Stimulated activated CD8-positive, alpha-beta memory T cell treated with anti-CD3 and anti-CD28 coated beads, Interleukin-15, amount 100 ng/mL, for 48 hours (primary cell): ENCODE measurements at regions not wholly inside any gene's neighbourhood (a gene's known extent, or its start where the extent isn't known, plus 50 kb on each side); places are given as distances from the start of the nearest gene placed in this dataset.
A peak's percentile ranks its signal among the peaks of the same experiment; 100 is the strongest.
"Not testable (repeated sequence)": the region's sequence is repeated elsewhere in the genome, so short reads cannot be mapped to it uniquely, and the experiment has no call there.

ENCODE experiments used
- DNase-seq, 2 donors: peaks; one replicate each; pipeline ENCODE4 v3.0.0-alpha.2; 2020; ENCODE audit warnings: low read depth in 2 of 2

DNA sequence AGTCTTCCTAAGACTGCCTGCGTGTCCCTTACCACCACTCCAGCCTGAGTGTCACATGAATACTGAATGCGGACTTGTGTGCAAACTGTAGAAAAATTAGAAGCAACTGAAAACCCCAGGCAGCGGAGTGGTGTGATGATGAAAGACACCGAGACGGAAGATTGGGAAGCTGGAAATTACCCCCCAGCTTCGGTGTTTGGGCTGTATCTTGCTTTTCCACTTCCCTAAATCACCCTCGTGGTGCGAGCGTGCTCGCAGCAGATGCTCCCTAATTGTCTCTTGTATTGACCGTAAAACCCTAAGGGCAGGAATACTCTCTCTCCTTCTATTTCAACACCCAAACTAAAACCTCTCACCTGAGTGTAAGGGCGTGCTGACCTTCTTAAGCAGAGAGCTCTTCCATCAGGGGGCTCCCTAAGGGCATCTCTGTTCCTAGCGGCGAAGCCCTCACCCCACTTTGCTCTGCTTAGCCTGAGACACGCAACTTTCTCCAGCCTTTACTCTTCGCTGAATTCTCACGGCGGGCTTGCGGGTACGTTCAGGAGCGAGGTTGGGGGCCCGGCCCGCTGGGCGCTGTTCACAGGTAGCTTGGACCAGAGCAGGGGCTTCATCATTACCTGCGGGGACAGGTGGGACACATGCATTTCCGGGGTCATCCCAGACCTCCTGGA is 62.4 kb downstream of the CRYBB2 start:
- DNase-seq, result no peak

DNA sequence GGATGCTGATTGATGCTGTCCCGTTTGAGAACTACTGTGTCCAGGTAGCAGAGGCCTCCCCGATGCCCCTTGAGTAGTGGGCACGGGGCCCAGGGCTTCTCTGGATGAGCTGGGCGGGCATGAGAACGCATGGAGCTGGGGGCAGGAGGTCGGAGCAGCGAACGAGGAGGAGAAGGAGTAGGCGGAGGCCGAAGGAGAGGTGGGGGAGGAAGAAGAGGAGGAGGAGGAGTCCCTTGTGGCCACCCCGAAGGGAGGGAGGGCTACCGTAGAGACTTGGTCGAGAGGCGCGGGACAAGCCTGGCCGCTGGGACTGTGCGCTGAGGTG is 62.9 kb downstream of the CRYBB2 start:
- no peak for DNase-seq

DNA sequence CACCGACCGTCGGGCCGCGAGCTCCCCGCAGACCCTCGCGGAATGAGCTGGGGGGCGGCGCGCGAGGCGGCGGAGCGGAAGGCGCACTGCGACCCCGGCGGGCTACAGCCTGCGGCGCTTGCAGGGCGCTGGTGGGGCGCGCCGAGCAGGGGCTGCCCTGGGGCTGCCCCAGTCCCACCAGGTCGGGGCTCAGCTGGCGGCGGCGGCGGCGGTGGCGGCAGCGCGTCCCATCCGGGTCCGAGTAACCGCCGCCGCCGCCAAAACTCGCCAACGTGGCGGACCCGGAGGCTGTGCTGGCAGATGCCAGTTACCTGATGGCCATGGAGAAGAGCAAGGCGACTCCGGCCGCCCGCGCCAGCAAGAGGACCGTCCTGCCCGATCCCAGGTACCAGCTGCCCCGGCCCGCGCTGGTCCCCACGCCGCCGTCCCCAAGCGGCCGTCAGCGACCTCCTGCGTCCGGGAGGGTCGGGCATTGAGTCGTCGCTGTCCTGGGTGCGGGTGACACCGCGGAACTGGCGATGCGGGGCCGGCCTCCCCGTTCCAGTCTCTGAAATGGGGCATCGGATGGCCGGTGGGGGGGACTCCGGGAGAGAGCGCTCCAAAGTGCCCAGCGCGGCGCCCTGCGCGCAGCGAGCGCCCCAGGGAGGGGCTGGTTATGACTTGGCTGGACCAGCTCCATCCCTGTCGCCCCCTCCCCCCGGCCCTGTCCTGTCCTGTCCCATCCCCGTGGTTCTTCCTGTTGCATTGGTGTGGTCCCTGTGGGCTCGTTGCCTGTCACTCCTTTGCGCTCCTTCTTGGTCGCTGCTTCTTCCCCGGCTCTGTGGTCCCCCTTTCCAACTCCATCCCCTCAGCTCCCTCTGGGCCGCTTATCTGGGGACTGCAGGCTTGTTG is 63.5 kb downstream of the CRYBB2 start:
- DNase-seq, result no peak

DNA sequence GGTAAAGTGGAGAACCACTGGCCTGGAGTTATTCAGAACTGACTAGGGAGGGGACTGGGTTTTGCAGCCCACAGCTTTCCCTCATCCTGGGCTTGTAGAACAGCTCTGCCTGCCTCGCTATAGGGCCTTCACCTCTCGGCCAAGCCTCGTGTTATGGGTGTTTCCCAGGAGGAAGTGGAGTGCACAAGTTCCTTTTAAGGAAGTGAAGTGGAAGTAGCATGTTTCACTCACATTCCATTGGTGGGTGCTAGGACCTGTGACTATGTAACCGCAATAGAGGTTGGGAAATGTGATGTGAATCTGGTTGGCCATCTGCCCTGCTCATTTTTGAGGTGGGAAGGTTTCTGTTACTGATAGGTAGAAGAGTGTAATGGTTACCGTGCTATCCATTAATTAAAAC is 69.0 kb downstream of the CRYBB2 start:
- not testable (repeated sequence) for DNase-seq

DNA sequence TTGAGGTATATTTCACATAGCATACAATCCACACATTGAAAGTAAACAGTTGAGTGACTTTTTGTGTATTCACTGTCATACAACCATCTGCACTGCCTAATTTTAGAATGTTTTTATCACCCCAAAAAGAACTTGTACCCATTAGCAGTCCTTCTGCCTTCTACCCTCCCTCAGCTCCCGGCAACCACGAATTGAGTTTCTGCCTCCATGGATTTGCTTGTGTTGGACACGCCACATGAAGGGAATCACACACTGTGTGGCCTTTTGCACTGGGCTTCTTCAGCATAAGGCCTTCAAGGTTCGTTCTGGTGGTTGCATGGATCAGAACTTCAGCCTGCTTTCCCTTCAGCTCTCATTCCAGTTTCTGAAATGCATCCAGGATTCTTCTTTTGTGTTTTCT is 82.5 kb downstream of the CRYBB2 start:
- not testable (repeated sequence) for DNase-seq

DNA sequence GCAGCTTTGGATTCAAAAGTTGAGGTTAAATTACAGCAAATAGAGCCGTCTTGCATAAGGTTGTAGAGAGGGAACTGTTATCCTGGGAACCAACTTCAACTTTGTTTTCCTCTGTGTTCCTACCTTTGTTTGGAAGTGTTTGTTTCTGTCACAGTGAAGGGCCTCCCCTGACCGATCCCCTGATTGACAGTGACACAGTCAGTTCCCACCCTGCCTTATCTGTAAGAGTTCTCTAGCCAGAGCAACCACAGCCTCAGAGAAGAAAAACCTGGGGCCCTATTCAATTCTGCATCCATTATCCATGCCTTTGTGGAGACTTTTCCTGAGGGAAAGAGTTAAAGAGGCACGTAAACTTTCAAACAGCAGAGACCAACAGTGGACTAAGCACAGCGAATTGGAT is 90.1 kb downstream of the CRYBB2 start:
- not testable (repeated sequence) for DNase-seq

DNA sequence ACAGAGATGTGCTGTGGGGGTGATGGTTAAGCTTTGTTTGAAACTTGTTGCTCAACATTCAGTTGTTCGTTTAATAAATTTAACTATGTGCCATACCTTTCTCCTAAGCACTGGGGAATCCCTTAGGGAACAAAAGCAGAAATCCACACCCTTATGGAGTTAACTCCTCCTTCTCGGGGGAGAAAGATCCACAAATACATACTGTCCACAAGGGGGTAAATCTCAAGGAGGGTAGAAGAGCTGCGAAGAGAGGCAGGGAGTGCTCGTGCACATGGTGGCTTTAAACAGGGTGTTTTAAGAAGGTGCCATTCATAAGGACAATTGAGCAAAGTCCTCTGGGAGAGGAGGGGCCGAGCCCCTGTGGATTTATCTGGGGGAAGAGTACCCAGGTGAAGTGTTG is 92.5 kb downstream of the CRYBB2 start:
- not testable (repeated sequence) for DNase-seq

DNA sequence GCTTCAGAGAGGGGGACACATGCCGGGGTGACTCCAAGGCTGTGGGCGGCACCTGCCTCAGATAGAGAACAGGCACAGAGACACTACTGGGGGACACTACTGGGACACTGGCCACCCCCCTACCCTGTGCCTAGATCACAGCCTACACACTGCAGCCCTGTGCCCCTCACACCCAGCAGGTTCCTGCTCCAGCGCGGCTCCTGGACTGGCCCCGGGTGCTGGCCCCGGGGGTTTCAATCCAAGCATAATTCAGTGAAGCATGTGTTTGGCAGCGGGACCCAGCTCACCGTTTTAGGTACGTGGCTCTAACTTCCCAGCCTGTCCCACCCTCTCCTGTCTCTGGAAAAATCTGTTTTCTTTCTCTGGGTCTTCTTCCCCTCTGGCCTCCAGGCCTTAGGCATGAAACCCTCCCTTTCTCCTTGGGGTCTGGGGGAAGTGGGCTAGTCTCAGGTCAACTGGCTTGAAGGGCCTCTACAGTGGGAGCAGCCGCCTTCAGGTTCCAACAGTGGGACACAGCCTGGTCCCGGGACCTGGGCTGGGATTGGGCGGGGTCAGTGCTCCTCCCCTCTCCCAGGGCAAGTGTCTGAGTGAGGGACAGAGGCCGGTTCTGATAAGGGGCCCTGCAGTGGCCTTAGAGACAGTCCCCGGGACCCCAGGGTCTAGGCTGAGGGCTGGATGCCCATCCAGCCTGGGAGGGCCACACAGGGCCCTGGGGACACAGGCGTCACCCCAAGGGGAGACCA is 98.8 kb downstream of the CRYBB2 start:
- no peak for DNase-seq

DNA sequence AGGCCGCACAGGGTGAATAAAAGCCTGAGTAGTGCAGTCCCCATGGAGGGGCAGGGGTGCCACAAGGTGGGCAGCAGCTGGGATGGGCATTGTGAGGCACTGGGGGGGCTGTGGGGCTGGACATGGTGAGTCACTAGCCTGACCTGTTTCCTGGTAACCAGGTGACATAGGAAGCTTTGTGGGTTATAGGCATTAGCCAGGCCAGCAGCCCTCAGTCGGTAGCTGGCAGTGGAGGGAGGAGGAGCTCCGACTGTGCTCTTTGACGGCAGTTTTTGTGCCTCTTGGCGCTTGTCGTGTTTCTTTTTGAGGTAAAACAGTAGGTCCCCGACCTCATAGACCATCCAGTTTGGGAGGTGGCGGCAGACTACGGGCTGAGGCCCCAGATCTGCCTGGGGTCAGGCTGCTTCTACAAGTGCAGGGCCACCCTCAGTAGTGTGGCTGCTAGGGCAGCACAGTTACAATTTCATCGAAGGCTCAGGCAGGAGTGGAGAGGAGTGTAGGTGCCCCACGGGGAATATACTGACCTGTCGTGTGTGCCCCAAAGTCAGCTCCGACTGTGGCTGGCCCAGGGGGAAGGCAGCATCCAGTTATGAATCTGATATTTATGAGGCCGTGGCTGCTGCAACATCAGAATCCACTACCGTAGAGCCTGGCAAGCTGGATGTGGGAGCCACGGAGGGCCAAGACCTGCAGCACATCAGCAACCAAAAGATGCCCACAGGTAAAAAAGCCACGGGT is 107.7 kb downstream of the CRYBB2 start:
- no peak for DNase-seq

DNA sequence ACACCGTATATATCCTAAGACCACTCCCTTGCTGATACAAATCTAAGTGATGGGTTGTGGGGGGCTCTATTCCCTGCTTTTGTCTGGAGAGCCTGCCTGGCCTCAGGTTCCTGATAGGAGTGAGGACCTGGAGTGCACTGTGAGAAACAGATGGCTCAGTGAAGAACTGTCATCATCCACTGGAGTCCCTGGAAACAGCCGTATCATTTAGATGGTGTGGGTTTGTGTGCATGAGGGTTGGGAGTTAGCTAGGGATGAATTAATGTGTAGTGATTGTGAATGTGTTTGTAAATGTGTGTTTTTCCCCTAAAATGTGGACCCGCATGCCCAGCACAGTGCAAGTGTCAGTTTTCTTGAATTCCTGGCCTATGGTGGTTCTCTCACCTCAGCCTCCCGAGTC is 111.6 kb downstream of the CRYBB2 start:
- DNase-seq, result no peak

DNA sequence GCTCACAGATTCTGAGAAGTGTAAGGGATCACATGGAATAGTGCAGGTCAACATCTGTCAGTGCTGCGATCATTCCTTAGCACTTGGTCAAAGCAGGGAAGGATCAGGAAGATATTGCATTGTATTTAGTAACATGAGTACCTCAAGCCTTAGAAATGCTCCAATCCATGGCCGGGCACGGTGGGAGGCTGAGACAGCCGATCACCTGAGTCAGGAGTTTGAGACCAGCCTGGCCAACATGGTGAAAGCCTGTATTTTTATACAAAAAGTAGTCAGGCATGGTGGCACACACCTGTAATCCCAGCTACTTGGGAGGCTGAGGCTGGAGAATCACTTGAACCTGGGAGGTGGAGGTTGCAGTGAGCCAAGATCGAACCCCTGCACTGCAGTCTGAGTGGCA is 112.5 kb downstream of the CRYBB2 start:
- not testable (repeated sequence) for DNase-seq

DNA sequence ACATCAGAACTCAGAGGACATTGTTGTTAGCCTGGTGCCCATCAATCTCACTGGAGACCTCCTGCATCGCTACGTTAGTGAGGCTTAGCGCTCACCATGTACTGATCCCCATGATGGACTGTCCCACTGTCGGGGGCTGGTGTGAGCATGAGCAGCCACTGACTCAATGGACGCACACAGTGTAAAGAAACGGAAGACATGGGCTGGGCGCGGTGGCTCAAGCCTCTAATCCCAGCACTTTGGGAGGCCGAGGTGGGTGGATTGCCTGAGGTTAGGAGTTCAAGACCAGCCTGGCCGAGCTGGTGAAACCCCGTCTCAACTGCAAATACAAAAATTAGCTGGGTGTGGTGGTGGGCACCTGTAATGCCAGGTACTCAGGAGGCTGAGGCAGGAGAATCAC is 112.9 kb downstream of the CRYBB2 start:
- no peak for DNase-seq

DNA sequence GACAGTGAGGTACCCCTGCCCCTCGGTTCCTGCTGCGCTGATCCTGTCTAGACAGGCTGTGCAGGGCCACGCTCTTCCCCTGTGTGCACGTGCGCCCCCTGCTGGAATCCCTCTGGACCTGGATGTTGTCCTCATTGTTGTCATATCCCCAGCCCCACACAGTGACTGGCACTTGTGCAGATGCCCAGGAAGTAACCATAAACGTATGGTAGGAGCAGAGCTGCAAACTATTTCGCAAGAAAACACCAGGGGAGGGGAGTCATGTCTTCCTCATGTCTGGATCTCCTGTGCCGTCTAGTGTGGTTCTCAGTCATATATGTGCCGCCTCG is 114.7 kb downstream of the CRYBB2 start:
- DNase-seq, result peak; percentile 28 to 34

DNA sequence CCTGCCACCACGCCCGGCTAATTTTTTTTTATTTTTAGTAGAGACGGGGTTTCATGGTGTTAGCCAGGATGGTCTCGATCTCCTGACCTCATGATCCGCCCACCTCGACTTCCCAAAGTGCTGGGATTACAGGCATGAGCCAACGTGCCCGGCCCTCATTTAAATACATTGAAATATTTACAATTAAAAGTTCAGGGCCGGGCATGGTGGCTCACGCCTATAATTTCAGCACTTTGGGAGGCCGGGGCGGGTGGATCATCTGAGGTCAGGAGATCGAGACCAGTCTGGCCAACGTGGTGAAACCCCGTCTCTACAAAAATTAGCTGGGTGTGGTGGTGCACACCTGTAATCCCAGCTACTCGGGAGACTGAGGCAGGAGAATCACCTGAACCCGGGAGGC is 115.2 kb downstream of the CRYBB2 start:
- not testable (repeated sequence) for DNase-seq

DNA sequence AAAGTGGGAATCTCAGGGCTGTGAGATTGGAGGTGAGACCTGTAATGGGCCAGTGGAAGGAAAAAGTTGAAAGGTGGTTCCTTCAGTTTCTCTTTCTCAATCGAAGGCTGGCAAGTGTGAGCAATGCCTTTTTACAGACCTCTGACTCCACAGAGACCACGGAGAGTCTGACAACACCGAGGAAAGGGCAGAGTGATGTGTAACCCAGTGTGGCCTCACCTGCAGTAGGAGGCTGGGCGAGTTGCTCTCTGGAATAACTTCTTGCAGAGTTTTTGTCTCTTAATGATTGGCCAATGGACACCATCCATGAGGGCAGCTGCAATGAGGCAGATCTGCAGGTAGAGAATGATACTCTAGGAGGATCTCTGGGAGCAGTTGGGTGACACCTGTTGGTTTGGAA is 115.8 kb downstream of the CRYBB2 start:
- not testable (repeated sequence) for DNase-seq

DNA sequence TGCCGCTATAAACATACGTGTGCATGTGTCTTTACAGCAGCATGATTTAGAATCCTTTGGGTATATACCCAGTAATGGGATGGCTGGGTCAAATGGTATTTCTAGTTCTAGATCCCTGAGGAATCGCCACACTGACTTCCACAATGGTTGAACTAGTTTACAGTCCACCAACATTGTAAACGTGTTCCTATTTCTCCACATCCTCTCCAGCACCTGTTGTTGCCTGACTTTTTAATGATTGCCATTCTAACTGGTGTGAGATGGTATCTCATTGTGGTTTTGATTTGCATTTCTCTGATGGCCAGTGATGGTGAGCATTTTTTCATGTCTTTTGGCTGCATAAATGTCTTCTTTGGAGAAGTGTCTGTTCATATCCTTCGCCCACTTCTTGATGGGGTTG is 121.1 kb downstream of the CRYBB2 start:
- DNase-seq, result not testable (repeated sequence)

DNA sequence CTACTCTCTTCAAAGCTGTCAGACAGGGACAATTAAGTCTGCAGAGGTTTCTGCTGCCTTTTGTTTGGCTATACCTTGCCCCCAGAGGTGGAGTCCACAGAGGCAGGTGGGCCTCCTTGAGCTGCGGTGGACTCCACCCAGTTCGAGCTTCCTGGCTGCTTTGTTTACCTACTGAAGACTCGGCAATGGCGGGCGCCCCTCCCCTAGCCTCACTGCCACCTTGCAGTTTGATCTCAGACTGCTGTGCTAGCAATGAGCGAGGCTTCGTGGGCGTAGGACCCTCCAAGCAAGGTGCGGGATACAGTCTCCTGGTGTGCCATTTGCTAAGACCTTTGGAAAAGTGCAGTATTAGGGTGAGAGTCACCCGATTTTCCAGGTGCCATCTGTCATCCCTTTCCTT is 124.9 kb downstream of the CRYBB2 start:
- DNase-seq, result not testable (repeated sequence)

DNA sequence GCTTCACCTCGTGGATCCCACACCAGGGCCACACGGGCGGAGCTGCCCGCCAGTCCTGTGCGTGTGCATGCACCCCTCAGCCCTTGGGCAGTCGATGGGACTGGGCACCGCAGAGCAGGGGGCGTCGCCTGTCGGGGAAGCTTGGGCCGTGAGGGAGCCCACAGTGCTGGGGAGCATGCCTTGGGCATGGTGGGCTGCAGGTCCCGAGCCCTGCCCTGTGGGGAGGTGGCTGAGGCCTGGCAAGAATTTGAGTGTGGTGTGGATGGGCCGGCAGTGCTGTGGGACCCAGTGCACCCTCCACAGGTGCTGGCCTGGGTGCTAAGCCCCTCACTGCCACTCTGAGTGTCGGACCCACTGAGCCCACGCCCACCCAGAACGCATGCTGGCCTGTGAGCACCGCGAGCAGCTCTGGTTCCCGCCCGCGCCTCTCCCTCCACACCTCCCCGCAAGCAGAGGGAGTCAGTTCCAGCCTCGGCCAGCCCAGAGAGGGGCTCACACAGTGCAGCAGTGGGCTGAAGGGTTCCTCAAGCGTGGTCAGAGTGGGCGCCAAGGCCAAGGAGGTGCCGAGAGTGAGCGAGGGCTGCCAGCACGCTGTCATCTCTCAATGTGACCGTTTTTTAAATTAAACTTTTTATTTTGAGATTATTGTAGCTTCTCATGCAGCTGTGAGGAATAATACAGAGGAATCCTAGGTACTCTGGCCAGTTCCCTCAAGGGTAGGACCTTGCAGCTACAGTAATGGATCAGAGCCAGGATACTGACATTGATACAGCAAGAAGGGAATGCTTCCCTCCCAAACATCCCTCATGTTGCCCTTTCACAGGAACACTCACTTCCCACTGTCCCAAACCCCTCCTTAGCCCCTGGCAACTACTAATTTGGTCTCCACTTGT is 127.7 kb downstream of the CRYBB2 start:
- no peak for DNase-seq

DNA sequence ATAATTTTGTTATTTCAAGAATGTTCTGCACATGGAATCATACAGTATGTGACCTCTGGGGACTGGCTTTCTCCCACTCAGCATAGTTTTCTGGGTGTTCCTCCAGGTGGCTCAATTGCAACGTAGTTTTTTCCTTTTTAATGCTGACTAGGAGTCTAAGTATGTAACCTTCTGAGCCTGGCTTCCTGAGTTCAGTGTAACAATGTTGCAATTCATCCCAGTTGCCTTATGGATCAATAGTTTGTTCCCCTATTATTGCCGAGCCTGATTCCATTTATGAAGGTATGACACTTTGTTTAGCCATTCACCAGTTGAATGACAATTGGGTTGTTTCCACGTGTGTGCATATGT is 128.3 kb downstream of the CRYBB2 start:
- DNase-seq, result no peak

DNA sequence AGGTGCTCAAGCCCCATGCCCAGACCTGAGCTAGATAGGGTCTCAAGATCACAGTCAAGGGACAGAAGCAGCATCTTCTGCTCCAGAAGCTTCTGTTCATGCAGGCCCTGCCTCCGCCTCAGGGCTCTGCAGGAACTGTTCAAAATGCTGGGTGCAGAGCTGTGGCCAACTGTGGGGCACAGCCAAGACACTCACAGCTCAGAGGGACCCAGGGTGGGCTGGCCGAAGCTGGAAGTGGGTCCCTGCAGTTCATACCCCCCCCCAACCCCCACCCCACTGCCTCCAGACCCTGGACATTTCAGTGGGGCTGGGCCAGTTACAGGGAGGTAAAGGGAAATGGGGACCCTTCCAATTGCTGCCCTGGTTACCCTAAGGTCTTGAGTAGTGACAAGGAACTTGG is 129.0 kb downstream of the CRYBB2 start:
- no peak for DNase-seq

DNA sequence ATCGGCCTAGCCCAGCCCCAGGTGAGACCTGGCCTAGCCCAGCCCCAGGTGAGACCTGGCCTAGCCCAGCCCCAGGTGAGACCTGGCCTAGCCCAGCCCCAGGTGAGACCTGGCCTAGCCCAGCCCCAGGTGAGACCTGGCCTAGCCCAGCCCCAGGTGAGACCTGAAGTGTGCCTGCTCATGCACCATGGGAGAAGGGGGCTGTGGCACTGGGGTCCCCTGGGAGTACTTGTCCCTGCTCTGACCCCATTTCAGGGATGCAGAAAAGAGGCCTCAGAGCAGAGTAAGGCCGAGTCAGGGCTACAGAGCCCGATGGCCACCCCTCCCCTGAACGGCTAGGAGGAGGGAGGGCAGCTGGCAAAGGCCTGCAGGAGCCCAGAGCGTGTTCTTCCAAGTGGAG is 129.6 kb downstream of the CRYBB2 start:
- not testable (repeated sequence) for DNase-seq
